ENCODE measurements at regions not wholly inside any gene's neighbourhood (a gene's known extent, or its start where the extent isn't known, plus 50 kb on each side); places are given as distances from the start of the nearest gene placed in this dataset.
"Not testable (repeated sequence)": the region's sequence is repeated elsewhere in the genome, so short reads cannot be mapped to it uniquely, and the experiment has no call there.

- ChIA-PET POLR2A (no interaction called here), CTCF (no interaction called here)
- H3K9me1 ChIP-seq (replicated peaks; ENCODE audit: control insufficient read depth, extremely low read depth, insufficient read depth, low read length), result no peaks in the 10 kb centered on the region
- no peak overlapping the region for H3K9ac ChIP-seq (replicated peaks; ENCODE audit: extremely low read depth, insufficient read depth, low read length)
- no peaks in the 10 kb centered on the region for H4K20me1 ChIP-seq (replicated peaks; ENCODE audit: control insufficient read depth, extremely low read depth, insufficient read depth, low read length)
- no peaks in the 10 kb centered on the region for H3K27me3 ChIP-seq (ENCODE audit: control insufficient read depth in 2 of 2, insufficient read depth in 2 of 2, low read length in 2 of 2)
- no peak overlapping the region for H2AFZ ChIP-seq (ENCODE audit: low read depth, low read length)
- DNase-seq (ENCODE audit: low read depth, low spot score) (no peak), FAIRE-seq (no peak)
- TF ChIP-seq MAX (IDR thresholded peaks at IDR 0.05; ENCODE audit: insufficient read depth, insufficient read length) (no peak), GATA2 (IDR thresholded peaks at IDR 0.05; ENCODE audit: insufficient read depth, insufficient read length, low read depth, low read length) (no peak), FOS (IDR thresholded peaks at IDR 0.05; ENCODE audit: borderline replicate concordance, insufficient read depth, low read length) (no peak), JUN (IDR thresholded peaks at IDR 0.05; ENCODE audit: borderline replicate concordance, insufficient read depth, insufficient read length, low read depth) (no peak), POLR2AphosphoS5 (IDR thresholded peaks at IDR 0.05; ENCODE audit: insufficient read depth, low read depth, low read length) (no peak), MYC (IDR thresholded peaks at IDR 0.05; ENCODE audit: low read depth, low read length) (no peak), CTCF (IDR thresholded peaks at IDR 0.05; ENCODE audit: extremely low read depth in 1 of 2, insufficient read depth in 1 of 2, low read depth in 1 of 2, low read length in 2 of 2) (no peak), POLR2A (IDR thresholded peaks at IDR 0.05; ENCODE audit: low read depth, low read length) (no peak)
- H3K79me2 ChIP-seq (ENCODE audit: control insufficient read depth, insufficient read depth, low read length), result no peaks in the 10 kb centered on the region
- no peak overlapping the region for H3K4me2 ChIP-seq (ENCODE audit: insufficient read depth, low read length)
- intact Hi-C loops (cut with micrococcal nuclease), result no loop called here
- H3K36me3 ChIP-seq (ENCODE audit: control insufficient read depth in 2 of 2, extremely low read depth in 1 of 2, insufficient read depth in 2 of 2, low read length in 2 of 2), result no peaks in the 10 kb centered on the region
- H3K9me3 ChIP-seq (replicated peaks; ENCODE audit: control insufficient read depth, insufficient read depth, low read length), result no peaks in the 10 kb centered on the region
- no peaks in the 10 kb centered on the region for H3K4me1 ChIP-seq (ENCODE audit: control insufficient read depth, extremely low read depth, insufficient read depth, low read length)
- H3K27ac ChIP-seq (ENCODE audit: insufficient read depth, low read depth, low read length), result no peak overlapping the region
- dilution Hi-C loops (cut with MboI; ENCODE audit: extremely low pct_ligation_motif_present, low sequenced_read_pairs), result no loop called here
- no TSS peak for BruUV-seq (replicated peaks)
- no peak overlapping the region for H3K4me3 ChIP-seq (replicated peaks in 1 of 3; ENCODE audit: insufficient read depth in 1 of 3, low read depth in 1 of 3, low read length in 3 of 3)
These were observed 62.8 kb upstream of the STC2 start for GRCh38 chr5:173391031-173391430.

GRCh38 chr5:173387293-173387692 is 59.1 kb upstream of the STC2 start:
- H2AFZ ChIP-seq (ENCODE audit: low read depth, low read length); H3K27me3 ChIP-seq (ENCODE audit: control insufficient read depth in 2 of 2, insufficient read depth in 2 of 2, low read length in 2 of 2); H3K4me1 ChIP-seq (ENCODE audit: control insufficient read depth, extremely low read depth, insufficient read depth, low read length); H4K20me1 ChIP-seq (replicated peaks; ENCODE audit: control insufficient read depth, extremely low read depth, insufficient read depth, low read length); intact Hi-C loops (cut with micrococcal nuclease); H3K4me2 ChIP-seq (ENCODE audit: insufficient read depth, low read length); dilution Hi-C loops (cut with MboI; ENCODE audit: extremely low pct_ligation_motif_present, low sequenced_read_pairs); H3K36me3 ChIP-seq (ENCODE audit: control insufficient read depth in 2 of 2, extremely low read depth in 1 of 2, insufficient read depth in 2 of 2, low read length in 2 of 2); H3K27ac ChIP-seq (ENCODE audit: insufficient read depth, low read depth, low read length); CTCF ChIA-PET; H3K79me2 ChIP-seq (ENCODE audit: control insufficient read depth, insufficient read depth, low read length); BruUV-seq (replicated peaks); H3K9me1 ChIP-seq (replicated peaks; ENCODE audit: control insufficient read depth, extremely low read depth, insufficient read depth, low read length); FAIRE-seq; H3K9me3 ChIP-seq (replicated peaks; ENCODE audit: control insufficient read depth, insufficient read depth, low read length); H3K9ac ChIP-seq (replicated peaks; ENCODE audit: extremely low read depth, insufficient read depth, low read length); POLR2A ChIA-PET; H3K4me3 ChIP-seq (replicated peaks in 1 of 3; ENCODE audit: insufficient read depth in 1 of 3, low read depth in 1 of 3, low read length in 3 of 3); DNase-seq (ENCODE audit: low read depth, low spot score): not testable (repeated sequence)
